Activated naive CD4-positive, alpha-beta T cell treated with anti-CD3 and anti-CD28 coated beads for 36 hours (primary cell): ENCODE measurements at regions not wholly inside any gene's neighbourhood (a gene's known extent, or its start where the extent isn't known, plus 50 kb on each side); places are given as distances from the start of the nearest gene placed in this dataset.
"Not testable (repeated sequence)": the region's sequence is repeated elsewhere in the genome, so short reads cannot be mapped to it uniquely, and the experiment has no call there.

Experiments used
- CTCF ChIA-PET: fragments of 350-600 bp; sonication (Branson Sonifier 250); formaldehyde crosslinking; loops from one replicate; lab custom pipeline; 2021; ENCODE audit warnings: antibody characterized with exemption; lab: Charles Lee
- DNase-seq: peaks from one replicate; pipeline ENCODE4 v3.0.0-alpha.2; 2020
- H3K27ac Mint-ChIP-seq: one replicate; pipeline ENCODE4 v1.8.0; 2021; ENCODE audit warnings: mild to moderate bottlenecking, mixed read lengths
- H3K27me3 Mint-ChIP-seq: one replicate; pipeline ENCODE4 v1.8.0; 2021; ENCODE audit warnings: low read depth, mixed read lengths
- H3K36me3 Mint-ChIP-seq: one replicate; pipeline ENCODE4 v1.8.0; 2021; ENCODE audit warnings: low read depth, mixed read lengths
- H3K4me1 Mint-ChIP-seq: one replicate; pipeline ENCODE4 v1.8.0; 2021; ENCODE audit warnings: low read depth, mixed read lengths
- H3K4me3 Mint-ChIP-seq: one replicate; pipeline ENCODE4 v1.8.0; 2021; ENCODE audit warnings: mild to moderate bottlenecking, moderate library complexity, mixed read lengths
- H3K9me3 Mint-ChIP-seq: one replicate; pipeline ENCODE4 v1.8.0; 2021; ENCODE audit warnings: mixed read lengths
- intact Hi-C: fragments of 100-400 bp; cut with micrococcal nuclease; formaldehyde crosslinking; loops from one replicate; pipeline ENCODE4 v1.15.1; 2023

DNA sequence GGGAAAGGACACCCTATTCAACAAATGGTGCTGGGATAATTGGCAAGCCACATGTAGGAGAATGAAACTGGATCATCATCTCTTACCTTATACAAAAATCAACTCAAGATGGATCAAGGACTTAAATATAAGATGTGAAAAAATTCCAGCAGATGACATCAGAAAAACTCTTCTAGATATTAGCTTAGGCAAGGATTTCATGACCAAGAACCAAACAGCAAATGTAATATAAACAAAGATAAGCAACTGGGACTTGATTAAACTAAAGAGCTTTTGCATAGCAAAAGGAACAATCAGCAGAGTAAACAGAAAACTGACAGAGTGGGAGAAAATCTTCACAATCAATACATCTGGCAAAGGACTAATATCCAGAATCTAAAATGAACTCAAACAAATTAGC lies 54.5 kb upstream of the SPTLC3 start:
- DNase-seq, H3K36me3 Mint-ChIP-seq, intact Hi-C loops, CTCF ChIA-PET, H3K27ac Mint-ChIP-seq, H3K9me3 Mint-ChIP-seq, H3K27me3 Mint-ChIP-seq, H3K4me1 Mint-ChIP-seq, H3K4me3 Mint-ChIP-seq: not testable (repeated sequence)

DNA sequence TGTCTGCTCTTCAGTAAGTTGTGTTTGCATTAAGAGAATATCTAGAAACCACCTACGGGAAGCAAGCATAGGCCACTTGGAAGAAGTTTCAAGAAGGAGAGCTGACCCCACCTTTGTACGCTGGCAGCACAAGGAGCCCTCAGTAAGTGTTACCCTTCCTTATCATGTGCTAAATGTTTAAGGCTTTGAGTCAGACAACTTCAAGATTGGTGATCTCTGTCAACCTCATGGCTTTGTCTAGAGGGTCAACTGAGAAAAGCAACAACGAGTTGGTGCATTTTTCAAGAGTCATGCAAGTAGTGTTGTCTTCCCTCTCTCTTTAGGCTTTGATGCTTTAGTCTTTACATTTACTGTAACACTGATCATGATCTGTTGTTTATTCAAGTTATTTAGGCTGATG lies 53.2 kb upstream of the SPTLC3 start:
- no peak for DNase-seq
- intact Hi-C loops: no loop called here
- Mint-ChIP-seq H3K4me3 (no peak overlapping the region), H3K27me3 (no peaks in the 10 kb centered on the region), H3K27ac (no peak overlapping the region), H3K36me3 (no peaks in the 10 kb centered on the region), H3K9me3 (no peaks in the 10 kb centered on the region), H3K4me1 (no peaks in the 10 kb centered on the region)
- CTCF ChIA-PET: no interaction called here

DNA sequence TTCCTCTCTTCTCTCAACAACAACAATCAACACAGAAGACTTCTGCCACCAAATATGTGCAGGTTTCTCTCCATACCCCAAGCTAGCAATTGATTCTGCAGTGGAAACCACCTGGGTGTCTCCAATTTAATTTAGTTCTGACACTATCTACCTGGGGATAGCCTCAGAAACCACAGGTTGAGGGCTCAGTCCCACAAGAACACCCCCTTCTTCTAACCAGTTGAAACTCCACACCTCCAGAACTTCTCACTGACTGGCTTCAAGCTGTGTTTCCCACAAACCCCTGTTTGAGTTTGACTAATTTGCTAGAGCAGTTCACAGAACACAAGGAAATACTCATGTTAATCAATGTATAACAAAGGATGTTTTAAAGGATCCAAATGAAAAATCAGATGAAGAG lies 52.5 kb upstream of the SPTLC3 start:
- H3K4me3 Mint-ChIP-seq: no peak overlapping the region
- H3K36me3 Mint-ChIP-seq: no peaks in the 10 kb centered on the region
- no peaks in the 10 kb centered on the region for H3K4me1 Mint-ChIP-seq
- DNase-seq: no peak
- H3K9me3 Mint-ChIP-seq: no peaks in the 10 kb centered on the region
- no peak overlapping the region for H3K27ac Mint-ChIP-seq
- intact Hi-C loops: no loop called here
- no peaks in the 10 kb centered on the region for H3K27me3 Mint-ChIP-seq
- CTCF ChIA-PET: no interaction called here

DNA sequence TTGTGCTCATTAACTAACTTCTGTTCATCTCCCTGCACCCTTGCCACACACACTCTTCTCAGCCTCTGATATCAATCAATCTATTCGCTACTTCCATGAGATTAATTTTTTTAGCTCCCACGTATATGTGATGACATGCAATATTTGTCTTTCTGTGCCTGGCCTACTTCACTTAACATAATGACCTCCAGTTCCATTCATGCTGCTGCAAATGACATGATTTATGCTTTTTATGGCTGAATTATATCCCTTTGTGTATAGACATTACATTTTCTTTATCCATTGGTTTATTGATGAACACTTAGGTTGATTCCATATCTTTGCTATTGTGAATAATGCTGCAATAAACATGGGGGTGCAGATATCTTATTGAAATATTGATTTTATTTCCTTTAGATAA lies 50.8 kb upstream of the SPTLC3 start:
- Mint-ChIP-seq H3K36me3 (no peaks in the 10 kb centered on the region), H3K4me3 (no peak overlapping the region), H3K9me3 (no peaks in the 10 kb centered on the region), H3K27ac (no peak overlapping the region), H3K4me1 (no peaks in the 10 kb centered on the region), H3K27me3 (no peaks in the 10 kb centered on the region)
- intact Hi-C loops: no loop called here
- DNase-seq: no peak
- CTCF ChIA-PET: no interaction called here
